CD4-positive, alpha-beta memory T cell (primary cell): ENCODE measurements at regions not wholly inside any gene's neighbourhood (a gene's known extent, or its start where the extent isn't known, plus 50 kb on each side); places are given as distances from the start of the nearest gene placed in this dataset.

ENCODE experiments used
- CTCF ChIA-PET: fragments of 350-600 bp; sonication (Branson Sonifier 250); formaldehyde crosslinking; loops from one replicate; lab custom pipeline; 2021; ENCODE audit warnings: inconsistent platforms; ENCODE audit not compliant: partially characterized antibody; lab: Charles Lee
- POLR2A ChIA-PET: fragments of 350-600 bp; sonication (Branson Sonifier 250); formaldehyde crosslinking; loops from one replicate; lab custom pipeline; 2021; ENCODE audit not compliant: partially characterized antibody; lab: Charles Lee
- DNase-seq, 5 donors: peaks; one replicate each; pipeline versions ENCODE4 v3.0.0 to v3.0.0-alpha.2; 2020 to 2022; ENCODE audit warnings: mixed read lengths in 1 of 5
- H3K27ac ChIP-seq: one replicate; pipeline ENCODE4 v1.7.0; 2013; ENCODE audit warnings: low read depth, low read length
- H3K27me3 ChIP-seq: 2 replicates; pipeline ENCODE4 v1.7.0; 2013; ENCODE audit warnings: mild to moderate bottlenecking, low read length, moderate library complexity; ENCODE audit not compliant: insufficient read depth
- H3K36me3 ChIP-seq: 2 replicates; pipeline ENCODE4 v1.7.0; 2013; ENCODE audit warnings: mild to moderate bottlenecking, low read length, moderate library complexity; ENCODE audit not compliant: insufficient read depth
- H3K4me1 ChIP-seq: 2 replicates; pipeline ENCODE4 v1.7.0; 2013; ENCODE audit warnings: mild to moderate bottlenecking, low read length, moderate library complexity; ENCODE audit not compliant: insufficient read depth
- H3K4me3 ChIP-seq, 2 donors: one replicate each; pipeline ENCODE4 v1.7.0; 2013; ENCODE audit warnings: low read length in 2 of 2, mild to moderate bottlenecking in 1 of 2
- H3K9me3 ChIP-seq, 2 donors: one replicate each; pipeline ENCODE4 v1.7.0; 2013; ENCODE audit warnings: low read length in 2 of 2, control low read depth in 1 of 2; ENCODE audit not compliant: control insufficient read depth in 1 of 2
- H3K27ac Mint-ChIP-seq, 7 donors: one replicate each; pipeline ENCODE4 v1.8.0; 2020 to 2021; ENCODE audit warnings: mixed read lengths in 7 of 7, mild to moderate bottlenecking in 6 of 7, inconsistent platforms in 3 of 7, moderate library complexity in 3 of 7
- H3K27me3 Mint-ChIP-seq, 2 donors: one replicate each; pipeline ENCODE4 v1.8.0; 2020 to 2021; ENCODE audit warnings: mixed read lengths in 2 of 2
- H3K36me3 Mint-ChIP-seq, 2 donors: one replicate each; pipeline ENCODE4 v1.8.0; 2020 to 2021; ENCODE audit warnings: mixed read lengths in 2 of 2, inconsistent platforms in 1 of 2, mild to moderate bottlenecking in 1 of 2
- H3K4me1 Mint-ChIP-seq, 4 donors: one replicate each; pipeline ENCODE4 v1.8.0; 2020 to 2021; ENCODE audit warnings: mixed read lengths in 4 of 4, mild to moderate bottlenecking in 1 of 4
- H3K4me3 Mint-ChIP-seq, 8 donors: one replicate each; pipeline ENCODE4 v1.8.0; 2020 to 2021; ENCODE audit warnings: mixed read lengths in 8 of 8, mild to moderate bottlenecking in 7 of 8, moderate library complexity in 6 of 8, inconsistent platforms in 3 of 8
- H3K9me3 Mint-ChIP-seq, 8 donors: one replicate each; pipeline ENCODE4 v1.8.0; 2020 to 2021; ENCODE audit warnings: mixed read lengths in 8 of 8, mild to moderate bottlenecking in 5 of 8, inconsistent platforms in 3 of 8, moderate library complexity in 1 of 8
- intact Hi-C: fragments of 100-400 bp; cut with micrococcal nuclease; formaldehyde crosslinking; loops from one replicate; pipeline ENCODE4 v1.15.1; 2023

GRCh38 chr16:48057048-48057447 is 98.7 kb downstream of the ABCC12 start:
- H3K4me1 Mint-ChIP-seq = peaks cover 0 to 6% (median 1%) of the 10 kb centered on the region in 4 donors
- Histone ChIP-seq H3K27me3 (peaks cover 5% of the 10 kb centered on the region), H3K36me3 (no peaks in the 10 kb centered on the region), H3K4me1 (no peaks in the 10 kb centered on the region), H3K4me3 (no peak overlapping the region), H3K9me3 (no peaks in the 10 kb centered on the region), H3K27ac (no peak overlapping the region)
- peak overlapping the region in 1 of 8 donors; percentile 4 for H3K4me3 Mint-ChIP-seq
- H3K27ac Mint-ChIP-seq = no peak overlapping the region
- POLR2A ChIA-PET = no interaction called here
- intact Hi-C loops = no loop called here
- H3K27me3 Mint-ChIP-seq = peaks cover 7 to 10% of the 10 kb centered on the region in 2 donors
- H3K36me3 Mint-ChIP-seq = no peaks in the 10 kb centered on the region
- CTCF ChIA-PET = no interaction called here
- no peaks in the 10 kb centered on the region for H3K9me3 Mint-ChIP-seq
- no peak for DNase-seq

DNA sequence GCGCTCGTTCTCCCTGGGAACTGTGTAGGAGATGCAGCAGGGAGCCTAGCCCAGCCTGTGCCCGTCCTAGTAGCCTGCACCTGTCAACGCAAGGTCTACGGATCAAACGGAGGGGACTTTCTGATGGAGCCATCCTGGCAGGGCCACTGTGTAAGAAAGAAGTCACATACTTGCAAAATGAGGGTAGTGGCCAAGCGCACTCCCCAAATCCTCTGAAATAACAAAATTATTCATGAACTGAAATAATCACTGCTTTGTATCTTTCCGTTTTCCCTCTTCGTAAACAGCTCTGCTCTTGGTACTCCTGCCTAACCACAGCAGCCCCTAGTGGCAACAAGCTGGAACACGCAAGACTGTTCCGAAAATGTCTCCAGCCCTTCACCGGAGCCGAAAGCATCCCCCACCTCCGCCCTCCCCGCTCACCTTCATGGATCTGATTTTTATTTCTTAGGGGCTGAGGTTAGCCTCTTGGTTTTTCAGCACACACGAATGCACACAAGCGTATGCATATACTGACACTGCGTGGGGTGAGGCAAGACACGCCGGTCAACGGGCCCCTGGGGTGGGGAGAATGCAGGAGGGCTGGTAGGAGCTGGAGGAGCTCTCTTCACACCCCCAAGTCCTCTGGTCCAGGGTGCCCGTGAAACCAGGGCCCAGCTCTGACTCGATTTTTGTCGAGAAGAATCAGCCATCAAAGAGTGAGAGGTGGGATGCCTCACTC is 100.8 kb downstream of the ABCC12 start:
- no peaks in the 10 kb centered on the region for H3K4me1 ChIP-seq
- peaks cover 5% of the 10 kb centered on the region for H3K27me3 ChIP-seq
- no peaks in the 10 kb centered on the region for H3K36me3 ChIP-seq
- H3K27me3 Mint-ChIP-seq = peaks cover 8 to 16% of the 10 kb centered on the region in 2 donors
- H3K4me3 ChIP-seq = no peak overlapping the region
- no peak overlapping the region for H3K27ac ChIP-seq
- peaks cover 0 to 6% (median 1%) of the 10 kb centered on the region in 4 donors for H3K4me1 Mint-ChIP-seq
- H3K9me3 Mint-ChIP-seq = no peaks in the 10 kb centered on the region
- ChIA-PET POLR2A (no interaction called here), CTCF (interaction anchor here (0.6 to 1.3 kb wide), 6 partner anchors 8 to 922 kb away, joined by 3 to 8 read pairs (median 4); partner anchors contain the start of gene NETO2)
- no peaks in the 10 kb centered on the region for H3K9me3 ChIP-seq
- H3K36me3 Mint-ChIP-seq = no peaks in the 10 kb centered on the region
- peak in 4 of 5 donors; percentile 3 to 22 (median 8) for DNase-seq
- peak overlapping the region in 2 of 8 donors; percentile 14 to 20 for H3K4me3 Mint-ChIP-seq
- intact Hi-C loops = loop anchor here (2.0 kb wide), 1 partner anchor 914 kb away; no protein-coding TSS in a partner anchor
- no peak overlapping the region for H3K27ac Mint-ChIP-seq

DNA sequence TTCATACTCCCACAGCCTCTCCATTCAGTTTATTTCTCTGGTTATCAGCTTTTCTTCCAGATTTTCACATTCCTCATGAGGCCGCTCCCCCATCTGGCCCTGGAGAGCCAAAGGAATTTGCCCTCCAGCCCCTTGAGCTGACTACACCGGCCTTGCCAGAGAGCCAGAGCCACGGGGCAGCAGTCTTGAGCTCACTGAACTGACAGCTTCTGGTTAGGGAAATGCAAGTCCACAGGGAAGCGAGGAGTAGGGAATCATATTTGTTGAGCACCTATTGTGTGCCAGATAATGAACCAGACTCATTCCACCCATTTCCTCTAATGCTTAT is 102.4 kb downstream of the ABCC12 start:
- Histone ChIP-seq H3K4me3 (no peak overlapping the region), H3K36me3 (no peaks in the 10 kb centered on the region), H3K27ac (no peak overlapping the region), H3K27me3 (peaks cover 5% of the 10 kb centered on the region), H3K4me1 (no peaks in the 10 kb centered on the region), H3K9me3 (no peaks in the 10 kb centered on the region)
- intact Hi-C loops = no loop called here
- H3K36me3 Mint-ChIP-seq = no peaks in the 10 kb centered on the region
- no peak for DNase-seq
- H3K4me3 Mint-ChIP-seq = no peak overlapping the region
- H3K9me3 Mint-ChIP-seq = no peaks in the 10 kb centered on the region
- CTCF ChIA-PET = no interaction called here
- peaks cover 8 to 16% of the 10 kb centered on the region in 2 donors for H3K27me3 Mint-ChIP-seq
- POLR2A ChIA-PET = no interaction called here
- H3K4me1 Mint-ChIP-seq = peaks cover 0 to 6% (median 1%) of the 10 kb centered on the region in 4 donors
- H3K27ac Mint-ChIP-seq = no peak overlapping the region

GRCh38 chr16:48052731-48053417 is 102.9 kb downstream of the ABCC12 start:
- ChIA-PET POLR2A (no interaction called here), CTCF (no interaction called here)
- no peaks in the 10 kb centered on the region for H3K4me1 ChIP-seq
- H3K9me3 ChIP-seq = no peaks in the 10 kb centered on the region
- no peak overlapping the region for H3K27ac ChIP-seq
- Mint-ChIP-seq H3K4me1 (peaks cover 0 to 6% (median 1%) of the 10 kb centered on the region in 4 donors), H3K9me3 (no peaks in the 10 kb centered on the region), H3K36me3 (no peaks in the 10 kb centered on the region), H3K4me3 (no peak overlapping the region), H3K27ac (no peak overlapping the region), H3K27me3 (peaks cover 8 to 16% of the 10 kb centered on the region in 2 donors)
- no peak overlapping the region for H3K4me3 ChIP-seq
- H3K36me3 ChIP-seq = no peaks in the 10 kb centered on the region
- no peak for DNase-seq
- intact Hi-C loops = no loop called here
- H3K27me3 ChIP-seq = peaks cover 5% of the 10 kb centered on the region

GRCh38 chr16:48050871-48051270 is 104.9 kb downstream of the ABCC12 start:
- Mint-ChIP-seq H3K9me3 (no peaks in the 10 kb centered on the region), H3K27ac (no peak overlapping the region), H3K4me3 (no peak overlapping the region), H3K27me3 (peaks cover 6 to 17% of the 10 kb centered on the region in 2 donors), H3K36me3 (no peaks in the 10 kb centered on the region), H3K4me1 (peaks cover 0 to 3% (median 0%) of the 10 kb centered on the region in 4 donors)
- Histone ChIP-seq H3K4me3 (no peak overlapping the region), H3K27me3 (peaks cover 5% of the 10 kb centered on the region), H3K36me3 (no peaks in the 10 kb centered on the region), H3K9me3 (no peaks in the 10 kb centered on the region), H3K4me1 (no peaks in the 10 kb centered on the region), H3K27ac (no peak overlapping the region)
- ChIA-PET CTCF (no interaction called here), POLR2A (no interaction called here)
- intact Hi-C loops = no loop called here
- no peak for DNase-seq

GRCh38 chr16:48049847-48050246 is 105.9 kb downstream of the ABCC12 start:
- Histone ChIP-seq H3K36me3 (no peaks in the 10 kb centered on the region), H3K9me3 (no peaks in the 10 kb centered on the region), H3K4me1 (no peaks in the 10 kb centered on the region), H3K27ac (no peak overlapping the region), H3K4me3 (no peak overlapping the region), H3K27me3 (peaks cover 5% of the 10 kb centered on the region)
- Mint-ChIP-seq H3K4me3 (no peak overlapping the region), H3K27ac (no peak overlapping the region), H3K4me1 (no peaks in the 10 kb centered on the region), H3K36me3 (no peaks in the 10 kb centered on the region), H3K9me3 (no peaks in the 10 kb centered on the region), H3K27me3 (peaks cover 9 to 21% of the 10 kb centered on the region in 2 donors)
- DNase-seq = no peak
- CTCF ChIA-PET = no interaction called here
- intact Hi-C loops = no loop called here
- POLR2A ChIA-PET = no interaction called here

DNA sequence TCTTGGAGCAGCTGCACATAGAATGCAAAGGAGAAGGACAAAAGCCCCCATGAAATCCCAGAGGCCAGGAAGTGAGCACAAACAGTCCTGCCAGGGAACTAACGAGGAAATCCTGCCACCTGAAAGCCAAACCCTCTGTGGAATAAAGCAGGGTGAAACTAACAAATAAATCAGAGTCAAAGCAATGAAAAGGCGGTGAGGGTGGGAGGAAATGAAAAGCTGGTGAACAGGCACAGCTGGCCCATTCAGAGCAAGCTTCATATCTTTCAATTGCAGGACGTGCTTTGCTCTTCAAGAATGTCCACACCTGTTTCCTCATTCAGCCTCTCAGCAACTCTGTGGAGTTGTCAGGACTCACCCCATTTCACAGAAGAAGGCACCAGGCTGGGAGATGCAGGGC is 108.1 kb downstream of the ABCC12 start:
- ChIA-PET POLR2A (no interaction called here), CTCF (interaction anchor here (1.0 to 1.1 kb wide), 2 partner anchors 8 to 25 kb away, joined by 3 to 4 read pairs; no protein-coding TSS in a partner anchor)
- H3K4me1 Mint-ChIP-seq = no peaks in the 10 kb centered on the region
- no peak overlapping the region for H3K27ac ChIP-seq
- H3K4me1 ChIP-seq = no peaks in the 10 kb centered on the region
- peaks cover 9 to 18% of the 10 kb centered on the region in 2 donors for H3K27me3 Mint-ChIP-seq
- H3K9me3 Mint-ChIP-seq = no peaks in the 10 kb centered on the region
- no peaks in the 10 kb centered on the region for H3K27me3 ChIP-seq
- H3K4me3 ChIP-seq = no peak overlapping the region
- H3K36me3 ChIP-seq = no peaks in the 10 kb centered on the region
- H3K9me3 ChIP-seq = no peaks in the 10 kb centered on the region
- no peak overlapping the region for H3K27ac Mint-ChIP-seq
- no peak for DNase-seq
- no peaks in the 10 kb centered on the region for H3K36me3 Mint-ChIP-seq
- H3K4me3 Mint-ChIP-seq = no peak overlapping the region
- intact Hi-C loops = no loop called here
